SK-N-SH treated with all-trans-retinoic acid at 6 μM for 48 hours (cell line): ENCODE measurements at regions not wholly inside any gene's neighbourhood (a gene's known extent, or its start where the extent isn't known, plus 50 kb on each side); places are given as distances from the start of the nearest gene placed in this dataset.

Experiments used
- ATAC-seq: fragments of 200-7000 bp; cut with Tn5 transposase; 3 replicates; pipeline ENCODE4 v1.9.1; 2020; ENCODE audit warnings: mild to moderate bottlenecking, moderate library complexity
- ARNTL ChIP-seq: fragments of 450-650 bp; formaldehyde crosslinking; IDR thresholded peaks from 2 replicates; pipeline ENCODE4 v1.5.0; 2020; ENCODE audit warnings: low read depth, mild to moderate bottlenecking, moderate library complexity, borderline replicate concordance
- BACH2 ChIP-seq: fragments of 250-450 bp; sonication (Bioruptor Pico); IDR thresholded peaks from 2 replicates; pipeline ENCODE4 v1.9.0; 2021; ENCODE audit warnings: mild to moderate bottlenecking, borderline replicate concordance
- CREB5 ChIP-seq: fragments of 250-450 bp; sonication (Bioruptor Pico); IDR thresholded peaks from 2 replicates; pipeline ENCODE4 v1.5.1; 2020; ENCODE audit warnings: low read depth, mild to moderate bottlenecking, moderate library complexity
- CSRNP3 ChIP-seq: fragments of 250-450 bp; sonication (Bioruptor Pico); IDR thresholded peaks from 2 replicates; pipeline ENCODE4 v1.5.1; 2021; ENCODE audit warnings: mild to moderate bottlenecking, moderate library complexity
- ESRRG ChIP-seq: fragments of 250-450 bp; sonication (Bioruptor Pico); IDR thresholded peaks from 2 replicates; pipeline ENCODE4 v1.6.1; 2021; ENCODE audit warnings: mild to moderate bottlenecking
- GLIS3 ChIP-seq: fragments of 250-450 bp; sonication (Bioruptor Pico); IDR thresholded peaks from 2 replicates; pipeline ENCODE4 v1.5.0; 2020; ENCODE audit warnings: mild to moderate bottlenecking, moderate library complexity
- ISL1 ChIP-seq: fragments of 250-450 bp; sonication (Bioruptor Pico); IDR thresholded peaks from 2 replicates; pipeline ENCODE4 v2.1.2; 2022; ENCODE audit warnings: mild to moderate bottlenecking, moderate library complexity
- PATZ1 ChIP-seq: fragments of 250-450 bp; sonication (Bioruptor Pico); IDR thresholded peaks from 2 replicates; pipeline ENCODE4 v1.8.0; 2020; ENCODE audit warnings: mild to moderate bottlenecking, moderate library complexity, borderline replicate concordance
- PPARA ChIP-seq: fragments of 250-450 bp; sonication (Bioruptor Pico); IDR thresholded peaks from 2 replicates; pipeline ENCODE4 v1.5.0; 2020; ENCODE audit warnings: mild to moderate bottlenecking, borderline replicate concordance
- RARB ChIP-seq: fragments of 250-450 bp; sonication (Bioruptor Pico); IDR thresholded peaks from 2 replicates; pipeline ENCODE4 v1.8.0; 2021; ENCODE audit warnings: mild to moderate bottlenecking, moderate library complexity
- SNAI2 ChIP-seq: fragments of 250-450 bp; sonication (Bioruptor Pico); IDR thresholded peaks from 2 replicates; pipeline ENCODE4 v1.5.0; 2020; ENCODE audit warnings: mild to moderate bottlenecking, moderate library complexity
- TCF4 ChIP-seq: fragments of 250-450 bp; sonication (Bioruptor Pico); IDR thresholded peaks from 2 replicates; pipeline ENCODE4 v1.8.0; 2021; ENCODE audit warnings: mild to moderate bottlenecking, moderate library complexity, borderline replicate concordance
- TOX ChIP-seq: fragments of 250-450 bp; sonication (Bioruptor Pico); IDR thresholded peaks from 2 replicates; pipeline ENCODE4 v1.8.0; 2021; ENCODE audit warnings: mild to moderate bottlenecking, moderate library complexity, borderline replicate concordance
- TSHZ2 ChIP-seq: fragments of 250-450 bp; sonication (Bioruptor Pico); IDR thresholded peaks from 2 replicates; pipeline ENCODE4 v1.5.0; 2020; ENCODE audit warnings: mild to moderate bottlenecking, moderate library complexity
- ZC3H10 ChIP-seq: fragments of 250-450 bp; sonication (Bioruptor Pico); IDR thresholded peaks from 2 replicates; pipeline ENCODE4 v1.5.1; 2021; ENCODE audit warnings: mild to moderate bottlenecking, moderate library complexity
- ZFP3 ChIP-seq: fragments of 250-450 bp; sonication (Bioruptor Pico); IDR thresholded peaks from 2 replicates; pipeline ENCODE4 v1.5.0; 2020; ENCODE audit warnings: mild to moderate bottlenecking, moderate library complexity
- ZFP30 ChIP-seq: fragments of 450-650 bp; formaldehyde crosslinking; IDR thresholded peaks from 2 replicates; pipeline ENCODE4 v1.5.0; 2022; ENCODE audit warnings: mild to moderate bottlenecking, moderate library complexity
- ZNF565 ChIP-seq: fragments of 450-650 bp; formaldehyde crosslinking; conservative IDR thresholded peaks from 2 replicates; pipeline ENCODE4 v1.5.0; 2020; ENCODE audit warnings: low read depth, mild to moderate bottlenecking, moderate library complexity
- ZNF70 ChIP-seq: fragments of 450-650 bp; formaldehyde crosslinking; IDR thresholded peaks from 2 replicates; pipeline ENCODE4 v1.5.0; 2020; ENCODE audit warnings: mild to moderate bottlenecking, moderate library complexity
- ZNF8 ChIP-seq: fragments of 450-650 bp; formaldehyde crosslinking; IDR thresholded peaks from 2 replicates; pipeline ENCODE4 v1.5.0; 2020; ENCODE audit warnings: mild to moderate bottlenecking, moderate library complexity

GRCh38 chr1:183730886-183731573 lies 73.9 kb upstream of the RGL1 start:
- no peak; the same call in 2 of the 3 replicates for ATAC-seq
- no peak for TF ChIP-seq GLIS3 (CRISPR knock-in tag)
- TF ChIP-seq TSHZ2 (CRISPR knock-in tag): no peak
- TF ChIP-seq PATZ1 (CRISPR knock-in tag): no peak
- no peak for TF ChIP-seq ZFP30 (CRISPR knock-in tag)
- no peak for TF ChIP-seq BACH2 (CRISPR knock-in tag)
- TF ChIP-seq CSRNP3 (CRISPR knock-in tag): no peak
- no peak for TF ChIP-seq ZC3H10
- no peak for TF ChIP-seq TOX (CRISPR knock-in tag)

GRCh38 chr1:183730107-183730724 lies 74.7 kb upstream of the RGL1 start:
- TF ChIP-seq TOX (CRISPR knock-in tag) (no peak), CREB5 (CRISPR knock-in tag) (no peak), ZC3H10 (no peak), GLIS3 (CRISPR knock-in tag) (no peak), ARNTL (CRISPR knock-in tag) (no peak), ISL1 (no peak), PATZ1 (CRISPR knock-in tag) (no peak), PPARA (no peak), BACH2 (CRISPR knock-in tag) (no peak), ZNF8 (no peak), ZNF70 (CRISPR knock-in tag) (no peak), ESRRG (CRISPR knock-in tag) (no peak), ZFP30 (CRISPR knock-in tag) (no peak), CSRNP3 (CRISPR knock-in tag) (no peak), RARB (CRISPR knock-in tag) (no peak), ZNF565 (CRISPR knock-in tag) (no peak), SNAI2 (no peak), ZFP3 (CRISPR knock-in tag) (no peak), TCF4 (no peak)
- no peak for ATAC-seq
